T47D (cell line): ENCODE measurements at regions not wholly inside any gene's neighbourhood (a gene's known extent, or its start where the extent isn't known, plus 50 kb on each side); places are given as distances from the start of the nearest gene placed in this dataset.
"Not testable (repeated sequence)": the region's sequence is repeated elsewhere in the genome, so short reads cannot be mapped to it uniquely, and the experiment has no call there.

Source experiments
- DNase-seq, 2 experiments: peaks; one replicate each; pipeline versions ENCODE4 v3.0.0 to v3.0.0-alpha.2; 2011 to 2012; ENCODE audit warnings: low read depth in 1 of 2, low spot score in 1 of 2
- JUND ChIP-seq: IDR thresholded peaks from 2 replicates; pipeline ENCODE4 v1.6.1; 2012; ENCODE audit warnings: low read depth
- in situ Hi-C: cut with HindIII; loops from 2 replicates; pipeline ENCODE4 v1.10.0; 2016; ENCODE audit warnings: low sequenced_read_pairs, low pct_unique_long_range_greater_than_20kb

- in situ Hi-C loops, result no loop called here
- no peak for DNase-seq
- TF ChIP-seq JUND, result no peak
Measured at GRCh38 chr3:26307787-26308186, 314.8 kb upstream of the LRRC3B start.

DNA sequence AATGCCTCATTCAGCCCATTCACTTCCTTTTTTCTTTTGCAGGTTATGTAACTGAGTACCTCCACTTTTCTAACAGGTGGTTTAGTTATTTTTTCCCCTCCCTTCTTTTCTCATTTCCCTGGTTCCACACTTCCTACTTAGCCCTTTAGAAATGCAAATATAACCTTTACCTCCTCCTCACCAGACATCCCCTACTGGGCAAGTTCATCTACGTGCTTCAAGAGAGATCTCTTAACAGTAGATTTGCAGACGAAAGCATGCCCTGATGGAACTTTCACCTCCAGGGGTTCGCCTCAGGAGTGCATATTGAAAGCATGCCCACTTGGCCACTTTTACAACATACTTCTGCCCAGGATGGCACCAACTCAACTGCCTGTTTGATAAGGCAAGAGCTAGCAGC is 314.1 kb upstream of the LRRC3B start:
- DNase-seq, result no peak

DNA sequence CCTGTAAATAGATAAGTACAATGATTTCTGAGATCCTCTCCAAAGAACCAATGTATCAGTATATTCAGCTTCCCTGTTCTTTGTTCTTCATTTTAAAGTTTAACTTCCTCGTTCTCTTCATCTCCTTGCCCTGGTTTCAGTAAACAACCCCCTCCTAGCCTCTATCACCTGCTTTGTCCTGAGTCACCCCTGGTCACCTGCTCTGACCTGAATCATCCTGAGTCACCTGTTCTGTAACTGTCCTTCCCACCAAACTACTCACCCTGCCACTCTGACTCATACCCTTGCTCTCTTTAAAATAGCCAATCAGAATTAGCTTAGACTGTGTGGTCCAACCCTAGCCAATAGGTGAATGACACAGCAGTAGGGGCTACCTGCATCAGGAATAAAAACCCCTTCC is 313.0 kb upstream of the LRRC3B start:
- DNase-seq, in situ Hi-C loops: not testable (repeated sequence)

More for the DNA sequence above, 314.1 kb upstream of the LRRC3B start:
- in situ Hi-C loops, result no loop called here
- no peak for TF ChIP-seq JUND

GRCh38 chr3:26312816-26313215 is 309.8 kb upstream of the LRRC3B start:
- DNase-seq, result no peak
- in situ Hi-C loops, result no loop called here
- TF ChIP-seq JUND, result no peak

GRCh38 chr3:26316472-26316871 is 306.1 kb upstream of the LRRC3B start:
- no peak for DNase-seq
- in situ Hi-C loops, result no loop called here
- no peak for TF ChIP-seq JUND

GRCh38 chr3:26323741-26324140 is 298.8 kb upstream of the LRRC3B start:
- in situ Hi-C loops, DNase-seq: not testable (repeated sequence)

DNA sequence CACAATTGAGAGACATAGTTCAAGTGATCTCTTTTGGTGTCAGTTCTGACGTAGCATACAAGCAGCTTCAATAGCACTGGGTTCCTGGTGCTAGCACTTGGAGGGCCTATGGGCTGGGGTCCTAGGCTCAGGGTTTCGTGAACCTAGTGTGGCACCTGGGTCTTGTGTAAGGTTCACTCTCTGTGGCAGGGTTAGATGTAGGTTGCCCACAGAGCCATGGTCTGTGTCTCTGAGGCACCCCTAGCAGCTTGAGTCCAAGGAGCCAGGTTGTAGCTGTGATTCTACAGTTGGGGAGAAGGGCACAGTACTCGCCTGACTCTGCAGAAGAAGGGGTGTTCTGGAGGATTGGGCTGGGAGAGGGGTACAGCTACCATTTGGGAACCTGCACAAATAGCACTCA is 282.6 kb upstream of the LRRC3B start:
- DNase-seq, result no peak

GRCh38 chr3:26343647-26344046 is 278.9 kb upstream of the LRRC3B start:
- DNase-seq, result no peak
- in situ Hi-C loops, result no loop called here
- TF ChIP-seq JUND, result no peak

More for the DNA sequence above, 282.6 kb upstream of the LRRC3B start:
- in situ Hi-C loops, result no loop called here
- TF ChIP-seq JUND, result no peak

GRCh38 chr3:26345613-26346012 is 277.0 kb upstream of the LRRC3B start:
- no peak for TF ChIP-seq JUND
- DNase-seq, result no peak
- in situ Hi-C loops, result no loop called here

- in situ Hi-C loops, result no loop called here
- no peak for TF ChIP-seq JUND
- no peak for DNase-seq
Measured at GRCh38 chr3:26346497-26346896, 276.1 kb upstream of the LRRC3B start.

GRCh38 chr3:26347150-26347549 is 275.4 kb upstream of the LRRC3B start:
- in situ Hi-C loops, result no loop called here
- TF ChIP-seq JUND, result no peak
- DNase-seq, result no peak

DNA sequence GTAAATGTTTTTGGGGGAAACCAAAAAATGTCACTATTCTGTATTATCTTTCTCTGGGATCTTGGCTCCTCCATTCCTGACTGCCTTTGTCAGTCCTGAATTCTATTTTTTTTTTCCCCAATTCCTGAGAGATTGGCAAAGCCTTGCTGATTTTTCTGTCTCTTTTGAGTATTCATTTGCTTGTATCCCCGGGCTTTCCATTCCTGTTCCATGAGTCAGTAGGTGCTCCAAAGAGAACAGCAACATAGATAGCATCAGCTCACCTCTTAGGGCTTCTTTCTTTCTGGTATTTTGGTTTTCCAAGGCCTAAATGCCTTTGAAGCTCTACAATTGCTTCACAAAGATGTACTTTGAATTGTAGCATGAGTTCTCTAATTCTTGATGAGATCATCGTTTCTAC is 271.7 kb upstream of the LRRC3B start:
- TF ChIP-seq JUND, result no peak
- in situ Hi-C loops, result no loop called here
- no peak for DNase-seq

DNA sequence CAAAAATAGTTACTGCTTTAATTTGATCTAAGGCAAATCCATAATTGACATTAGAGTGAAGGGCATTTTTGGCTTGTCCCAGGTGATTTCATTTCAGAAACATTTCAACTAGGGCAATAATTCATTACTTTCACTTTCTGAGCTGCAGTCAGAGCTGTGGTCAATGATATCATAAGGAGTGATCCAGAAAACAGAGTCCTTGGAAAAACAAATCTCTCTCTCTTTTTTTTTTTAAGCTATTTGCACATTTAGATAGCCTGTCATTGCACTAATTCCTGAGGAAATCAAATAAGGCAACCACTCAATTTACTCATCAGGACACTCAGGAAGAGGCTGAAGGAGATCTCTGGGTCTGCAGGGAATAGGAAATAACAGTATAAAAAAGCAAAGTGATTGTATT is 269.5 kb upstream of the LRRC3B start:
- no peak for DNase-seq
- no peak for TF ChIP-seq JUND
- in situ Hi-C loops, result no loop called here

DNA sequence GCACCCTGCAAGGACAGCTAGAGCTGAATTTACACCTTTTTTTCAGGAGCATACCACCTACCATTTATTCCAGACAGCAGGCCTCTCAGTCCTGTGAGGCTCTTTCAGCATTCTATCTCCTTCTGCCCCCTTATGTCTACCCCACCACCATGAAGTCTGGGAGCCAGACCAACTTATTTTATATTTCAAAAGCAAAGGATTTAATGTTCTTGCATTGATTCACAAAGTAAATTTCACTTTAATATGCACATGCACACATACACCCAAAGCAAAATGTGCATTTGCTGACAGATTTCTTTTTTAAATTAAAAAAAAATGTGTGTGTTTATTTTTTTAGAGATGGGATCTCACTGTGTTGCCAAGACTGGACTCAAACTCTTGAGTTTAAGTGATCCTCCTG is 264.2 kb upstream of the LRRC3B start:
- no peak for TF ChIP-seq JUND
- in situ Hi-C loops, result no loop called here
- no peak for DNase-seq

GRCh38 chr3:26365706-26366105 is 256.9 kb upstream of the LRRC3B start:
- in situ Hi-C loops, result no loop called here
- no peak for TF ChIP-seq JUND
- no peak for DNase-seq
